ENCODE measurements at regions not wholly inside any gene's neighbourhood (a gene's known extent, or its start where the extent isn't known, plus 50 kb on each side); places are given as distances from the start of the nearest gene placed in this dataset.

- Histone ChIP-seq H3K9ac (ENCODE audit: insufficient read depth in 1 of 2, low read depth in 2 of 2, low read length in 2 of 2) (no peak overlapping the region), H3K27me3 (ENCODE audit: control insufficient read depth in 2 of 2, insufficient read depth in 2 of 2, low read length in 2 of 2) (no peaks in the 10 kb centered on the region), H3K79me2 (ENCODE audit: control insufficient read depth, insufficient read depth, low read length) (no peaks in the 10 kb centered on the region), H3K27ac (ENCODE audit: extremely low read depth, low read depth, low read length) (no peak overlapping the region), H3K4me2 (ENCODE audit: insufficient read depth, low read length) (no peak overlapping the region), H4K20me1 (replicated peaks; ENCODE audit: control insufficient read depth, insufficient read depth, low read length) (no peaks in the 10 kb centered on the region), H3K9me3 (replicated peaks; ENCODE audit: control insufficient read depth, insufficient read depth, low read depth, low read length) (no peaks in the 10 kb centered on the region), H3K36me3 (ENCODE audit: control insufficient read depth, insufficient read depth, low read length) (no peaks in the 10 kb centered on the region), H2AFZ (ENCODE audit: low read depth, low read length) (no peak overlapping the region), H3K4me3 (no peak overlapping the region), H3K4me1 (replicated peaks in 1 of 2; ENCODE audit: control insufficient read depth in 2 of 2, insufficient read depth in 2 of 2, low read length in 2 of 2) (no peaks in the 10 kb centered on the region), H3K9me1 (ENCODE audit: control insufficient read depth, insufficient read depth, low read length) (no peaks in the 10 kb centered on the region)
- DNase-seq (ENCODE audit: extremely low read depth in 1 of 4, low spot score in 3 of 4): no peak
- ChIA-PET POLR2A (no interaction called here), CTCF (ENCODE audit: low intra/inter-chr PET ratio) (no interaction called here)
- no peak for FAIRE-seq
- TF ChIP-seq ZBTB33 (CRISPR knock-in tag; IDR thresholded peaks at IDR 0.05) (no peak), MAZ (CRISPR knock-in tag; conservative IDR thresholded peaks at IDR 0.05 in 1 of 2, IDR thresholded peaks at IDR 0.05 in 1 of 2) (no peak), MIER1 (IDR thresholded peaks at IDR 0.05; ENCODE audit: low read depth) (no peak), JUNB (CRISPR knock-in tag; conservative IDR thresholded peaks at IDR 0.05) (no peak), BCL6 (CRISPR knock-in tag; IDR thresholded peaks at IDR 0.05) (no peak), ZC3H11A (IDR thresholded peaks at IDR 0.05; ENCODE audit: low read depth, low read length) (no peak), XRCC3 (IDR thresholded peaks at IDR 0.05) (no peak), FOSL1 (tag; conservative IDR thresholded peaks at IDR 0.05) (no peak), ZC3H8 (IDR thresholded peaks at IDR 0.05) (no peak), ZNF592 (IDR thresholded peaks at IDR 0.05) (no peak)
- BruUV-seq (replicated peaks): no TSS peak
- 6% methylated on average over 2 of the region's 2 CpGs for WGBS (ENCODE audit: insufficient coverage, low coverage, missing lambda C conversion rate)
- intact Hi-C loops (cut with micrococcal nuclease): no loop called here
- ATAC-seq: no peak
- in situ Hi-C loops (cut with MboI): no loop called here
Measured at GRCh38 chr3:94734206-94734605, 671.3 kb downstream of the NSUN3 start.

Data from K562 (cell line).